AG08395 (cell line): ENCODE measurements at regions not wholly inside any gene's neighbourhood (a gene's known extent, or its start where the extent isn't known, plus 50 kb on each side); places are given as distances from the start of the nearest gene placed in this dataset.

Experiments
- DNase-seq: peaks from one replicate; pipeline ENCODE4 v3.0.0; 2012; ENCODE audit warnings: mixed read lengths, low spot score

GRCh38 chr12:65598688-65599087, 225.6 kb upstream of the HMGA2 start:
- DNase-seq: no peak

- no peak for DNase-seq
Observed at GRCh38 chr12:65602253-65602609, 222.1 kb upstream of the HMGA2 start.

GRCh38 chr12:65602610-65603295, 221.5 kb upstream of the HMGA2 start:
- peak; percentile 90 for DNase-seq

DNA sequence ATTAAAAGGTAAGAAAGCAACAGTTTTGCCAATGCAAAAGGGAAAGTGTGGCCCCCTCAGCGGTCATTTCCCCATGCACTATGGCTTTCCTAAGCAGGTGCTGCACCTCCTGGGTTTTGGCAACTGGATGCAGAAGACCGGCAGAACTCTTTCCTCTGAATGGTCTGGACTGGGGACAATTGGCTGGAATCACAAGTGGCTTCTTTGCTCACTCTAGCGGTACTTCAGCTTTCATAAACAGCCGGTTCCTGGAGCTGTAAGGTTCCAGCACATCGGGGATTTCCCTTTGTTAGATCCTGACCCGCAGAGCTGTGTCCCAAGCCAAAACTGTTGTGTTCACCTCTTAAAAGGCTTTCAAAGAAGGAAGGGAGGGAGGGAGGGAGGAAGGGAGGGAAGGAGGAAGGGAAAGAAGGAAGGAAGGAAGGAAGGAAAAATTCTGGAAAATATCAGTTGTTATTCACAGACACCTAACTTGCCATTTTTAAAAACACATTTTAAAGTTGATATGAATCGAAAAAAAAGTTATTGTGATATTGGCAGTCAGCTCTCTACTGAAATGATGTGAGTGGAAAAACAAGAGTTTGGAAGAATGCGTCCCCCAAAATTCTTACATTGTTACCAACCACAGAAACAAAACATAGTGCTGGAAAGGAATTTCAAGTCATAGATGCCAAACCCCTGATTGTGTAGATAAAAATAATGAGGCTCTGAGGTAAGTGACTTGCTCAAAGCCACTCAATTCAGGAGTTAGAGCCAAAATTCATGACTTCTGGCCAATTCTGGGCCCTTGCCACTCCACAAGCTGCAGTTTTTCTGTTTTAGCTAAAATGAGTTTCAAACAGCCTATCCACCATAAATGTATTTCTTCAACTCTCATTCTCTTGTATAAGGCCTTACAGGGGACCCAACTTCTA, 220.6 kb upstream of the HMGA2 start:
- DNase-seq: peak; percentile 84

DNA sequence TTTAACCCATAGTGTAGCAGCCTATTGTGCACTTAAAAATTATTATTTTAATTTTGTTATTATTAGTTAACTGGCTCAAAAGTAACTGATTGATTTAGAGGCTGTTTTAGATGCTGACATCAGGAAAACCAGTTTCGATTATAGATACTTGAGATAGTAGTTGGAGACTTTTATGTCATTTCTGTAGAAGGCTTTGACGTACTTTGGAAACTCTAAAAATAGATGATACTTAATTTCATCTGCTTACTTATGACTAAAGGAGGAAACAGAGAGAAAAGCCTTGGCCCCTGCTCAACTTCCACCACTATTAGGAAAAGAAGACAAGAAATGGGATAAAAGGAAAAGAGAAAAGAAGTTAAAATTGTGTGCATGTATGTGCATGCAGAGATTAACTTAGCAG, 219.3 kb upstream of the HMGA2 start:
- DNase-seq: no peak

DNA sequence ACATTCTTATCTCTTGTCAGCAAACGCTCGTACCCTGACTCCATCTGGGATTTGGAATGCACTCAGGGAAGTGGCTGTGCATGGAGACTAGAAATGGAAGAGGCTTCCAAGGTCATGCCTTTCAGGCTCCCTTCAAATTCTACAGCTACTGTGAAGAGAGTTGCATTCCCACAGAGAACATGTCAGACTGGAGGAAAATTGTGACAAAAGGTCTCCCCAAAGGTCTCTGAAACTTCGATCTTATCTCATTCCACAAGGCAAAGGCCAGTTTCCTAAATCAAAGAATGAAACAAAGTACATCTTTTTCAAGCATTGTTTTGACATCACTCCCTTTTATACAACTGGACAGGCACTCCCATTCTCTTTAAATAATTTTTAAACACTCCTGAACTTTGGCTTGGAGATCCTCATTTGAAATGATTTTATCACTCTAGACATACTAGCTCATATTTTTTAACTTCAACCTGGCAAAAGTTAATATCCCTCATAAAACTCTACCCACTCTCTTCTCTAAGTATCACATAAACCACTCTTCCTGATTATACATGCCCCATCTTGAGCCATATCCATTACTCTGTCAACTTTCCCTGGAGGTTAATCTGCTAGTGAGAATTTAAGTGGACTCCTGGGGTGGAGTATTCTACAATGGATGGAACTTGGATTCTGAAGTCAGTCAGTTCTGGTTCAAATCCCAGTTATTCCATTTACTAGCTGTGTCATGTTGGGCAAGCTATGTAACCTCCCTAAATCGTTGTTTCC, 218.1 kb upstream of the HMGA2 start:
- no peak for DNase-seq

- no peak for DNase-seq
Observed at GRCh38 chr12:65607401-65607841, 216.9 kb upstream of the HMGA2 start.

GRCh38 chr12:65608319-65608916, 215.9 kb upstream of the HMGA2 start:
- DNase-seq: no peak

DNA sequence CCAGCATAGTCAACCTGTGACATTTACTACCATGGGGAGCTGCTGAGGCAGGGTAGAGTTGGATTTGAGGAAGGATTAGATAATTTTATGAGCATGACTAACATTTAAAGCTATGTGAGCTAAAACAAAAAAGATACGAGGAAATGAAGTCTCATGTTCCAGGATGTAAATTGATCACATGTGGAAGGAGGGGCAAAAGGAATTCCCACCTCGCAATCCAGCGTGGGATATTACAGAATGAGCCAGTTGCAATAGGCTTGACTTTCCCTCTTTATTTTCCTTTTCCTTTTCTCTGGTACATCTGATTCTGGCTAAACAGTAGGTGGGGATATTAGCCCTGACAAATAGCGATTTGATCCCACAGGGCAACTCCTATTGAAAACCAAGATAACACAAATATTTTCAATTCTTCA, 214.9 kb upstream of the HMGA2 start:
- peak; percentile 16 for DNase-seq

DNA sequence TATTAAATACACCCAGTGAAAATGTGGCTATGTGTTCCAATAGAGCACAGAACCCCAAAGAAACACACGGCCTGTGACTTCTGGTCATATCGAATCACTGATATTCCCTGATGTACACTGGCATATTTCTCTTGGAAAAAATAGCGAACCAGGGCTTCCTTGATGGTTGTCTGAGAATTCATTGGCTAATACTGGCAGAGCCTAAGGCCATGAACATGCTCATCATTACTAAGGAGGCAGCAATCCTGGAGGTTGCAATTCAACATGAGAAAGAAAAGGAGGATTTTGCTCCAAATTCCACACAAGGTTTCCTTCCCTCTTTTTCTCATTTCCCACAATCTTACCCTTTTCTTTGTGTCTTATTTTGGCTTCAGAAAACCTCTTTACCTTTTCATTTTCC, 212.9 kb upstream of the HMGA2 start:
- no peak for DNase-seq

- DNase-seq: no peak
Observed at GRCh38 chr12:65612440-65612839, 211.8 kb upstream of the HMGA2 start.

GRCh38 chr12:65613692-65614091, 210.6 kb upstream of the HMGA2 start:
- no peak for DNase-seq

DNA sequence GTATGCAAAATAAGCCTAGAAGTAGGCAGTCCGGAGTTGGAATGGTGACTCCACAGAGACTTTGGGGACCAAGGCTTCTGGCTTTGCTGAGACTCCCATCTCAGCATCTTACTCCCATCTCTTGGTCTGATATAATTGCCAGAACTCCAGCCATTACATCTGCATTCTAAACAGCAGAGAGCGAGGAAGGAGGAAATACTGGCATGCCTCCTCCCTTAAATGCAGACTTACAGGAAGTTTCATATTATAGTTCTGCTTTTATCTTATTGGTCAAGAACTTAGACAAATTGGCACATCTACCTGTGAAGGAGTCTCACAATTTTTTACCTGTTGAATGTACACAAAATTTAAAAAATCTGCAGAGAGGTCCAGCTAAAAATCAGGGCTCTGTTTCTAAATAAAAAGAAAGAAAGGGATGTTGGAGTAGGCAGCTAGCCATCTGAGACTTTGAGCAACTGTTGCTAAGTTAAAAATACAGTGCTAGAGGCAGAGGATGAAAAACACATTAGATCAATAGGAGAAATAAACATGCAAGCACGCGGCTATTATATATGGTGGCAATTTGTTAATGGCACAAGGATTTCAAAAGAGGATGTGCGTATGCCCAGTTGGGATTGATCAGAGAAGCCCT, 209.9 kb upstream of the HMGA2 start:
- no peak for DNase-seq

DNA sequence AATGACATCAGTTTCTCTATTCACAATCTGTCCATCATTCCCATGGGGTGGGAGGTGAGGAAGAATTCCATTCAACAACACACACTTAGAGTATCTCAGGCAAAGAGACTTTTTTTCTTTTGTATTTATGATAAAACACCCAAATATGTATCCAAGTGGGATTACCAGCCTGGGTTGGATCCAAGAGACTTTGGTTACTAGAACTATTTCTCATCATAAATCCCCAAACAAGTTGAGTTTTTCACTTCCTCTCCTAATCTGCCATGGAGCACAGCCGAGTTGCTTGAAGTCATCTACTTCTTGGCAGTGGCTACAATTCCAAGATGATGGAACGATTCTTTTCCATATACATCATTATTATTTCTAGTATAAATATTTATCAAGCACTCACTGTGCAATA, 209.2 kb upstream of the HMGA2 start:
- DNase-seq: peak; percentile 79

- DNase-seq: no peak
Observed at GRCh38 chr12:65616022-65616421, 208.3 kb upstream of the HMGA2 start.

GRCh38 chr12:65618588-65618987, 205.7 kb upstream of the HMGA2 start:
- no peak for DNase-seq

- no peak for DNase-seq
Observed at GRCh38 chr12:65619018-65619417, 205.3 kb upstream of the HMGA2 start.

DNA sequence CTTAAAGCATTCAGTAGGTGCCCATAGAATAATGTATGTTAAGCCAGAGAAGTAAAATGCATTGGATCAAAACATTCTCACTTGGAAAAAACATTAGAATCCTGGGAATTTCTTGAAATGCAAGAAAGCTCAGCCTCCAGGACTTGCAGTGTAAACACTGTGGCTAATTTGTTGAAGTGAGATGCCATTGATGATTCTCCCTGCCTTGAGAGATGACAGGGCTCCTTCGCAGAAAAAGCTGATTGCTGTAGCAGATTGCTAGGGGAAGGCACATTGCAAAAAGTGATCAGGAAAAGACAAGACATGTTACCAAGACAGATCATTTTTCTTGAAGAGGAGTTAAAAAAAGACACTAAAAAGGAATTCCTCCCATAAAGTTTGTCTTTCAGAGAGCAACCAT, 204.2 kb upstream of the HMGA2 start:
- DNase-seq: no peak

- DNase-seq: no peak
Observed at GRCh38 chr12:65622056-65622455, 202.2 kb upstream of the HMGA2 start.

DNA sequence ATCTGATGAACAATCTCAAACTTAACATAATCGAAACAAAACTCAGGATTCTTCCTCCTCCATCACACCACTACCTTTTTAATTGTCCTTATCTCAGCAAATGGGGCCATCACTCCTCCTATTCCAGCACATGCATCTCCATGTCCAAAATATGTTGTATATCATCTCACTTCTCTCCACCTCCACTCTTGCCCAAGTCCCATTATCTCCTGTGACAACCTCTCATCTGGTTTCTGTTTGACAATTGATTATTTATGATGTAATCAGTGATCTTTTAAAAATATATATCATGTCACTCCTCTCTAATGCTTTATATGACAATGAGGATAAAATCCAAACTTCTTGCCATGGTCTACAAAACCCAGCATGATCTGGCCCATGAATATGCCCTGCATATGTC, 200.8 kb upstream of the HMGA2 start:
- DNase-seq: no peak

DNA sequence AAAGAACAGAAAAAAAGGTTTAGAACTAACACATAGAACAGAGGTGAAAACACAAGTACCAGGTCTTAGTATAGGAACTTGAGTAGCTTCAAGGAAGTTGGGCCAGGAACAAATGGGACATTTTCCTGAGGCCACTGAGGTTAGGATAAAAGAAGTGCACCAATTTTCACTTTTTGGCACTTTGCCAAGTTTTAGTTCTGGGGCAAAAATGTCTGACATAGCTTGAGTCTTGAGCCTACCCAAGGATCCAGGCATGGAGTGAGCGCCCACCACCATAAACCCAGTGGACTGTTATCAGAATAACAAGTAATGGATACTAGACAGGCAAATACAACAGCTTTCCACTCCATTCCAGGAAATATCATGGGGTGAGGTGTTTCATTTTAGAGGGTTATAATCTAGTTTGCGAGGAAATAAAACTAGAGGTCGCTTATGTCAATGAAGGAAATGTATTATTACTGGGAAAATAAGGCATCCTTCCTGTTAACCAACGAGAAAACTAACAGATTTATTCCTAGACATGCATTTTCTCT, 199.7 kb upstream of the HMGA2 start:
- no peak for DNase-seq

DNA sequence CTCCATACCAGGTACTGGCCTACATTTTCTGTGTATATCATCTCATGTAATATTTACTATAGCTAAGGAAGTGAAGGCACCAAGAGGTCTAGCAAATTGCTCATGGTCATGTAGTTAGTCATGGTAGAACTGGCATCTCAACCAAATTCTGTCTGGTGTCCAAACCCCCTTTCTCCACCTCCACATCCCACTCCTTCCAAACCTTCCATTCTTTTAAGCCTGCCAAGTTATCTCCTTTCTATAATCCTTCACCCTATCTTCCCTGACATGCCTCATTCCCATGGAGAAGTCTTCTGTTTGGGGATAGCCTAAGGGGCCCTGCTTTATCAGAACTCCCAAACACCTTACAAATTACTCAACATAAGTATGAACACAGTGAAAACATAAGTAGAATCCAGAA, 196.2 kb upstream of the HMGA2 start:
- no peak for DNase-seq
